DMS114 treated with DMSO at 0.1 percent for 48 hours (cell line): ENCODE measurements at regions not wholly inside any gene's neighbourhood (a gene's known extent, or its start where the extent isn't known, plus 50 kb on each side); places are given as distances from the start of the nearest gene placed in this dataset.

Source experiments
- DNase-seq: peaks from one replicate; lab custom pipeline; 2025; ENCODE audit not compliant: unreplicated experiment; lab: John Stamatoyannopoulos, UW

GRCh38 chr6:21648475-21649050 is 55.0 kb downstream of the SOX4 start:
- no peak for DNase-seq

DNA sequence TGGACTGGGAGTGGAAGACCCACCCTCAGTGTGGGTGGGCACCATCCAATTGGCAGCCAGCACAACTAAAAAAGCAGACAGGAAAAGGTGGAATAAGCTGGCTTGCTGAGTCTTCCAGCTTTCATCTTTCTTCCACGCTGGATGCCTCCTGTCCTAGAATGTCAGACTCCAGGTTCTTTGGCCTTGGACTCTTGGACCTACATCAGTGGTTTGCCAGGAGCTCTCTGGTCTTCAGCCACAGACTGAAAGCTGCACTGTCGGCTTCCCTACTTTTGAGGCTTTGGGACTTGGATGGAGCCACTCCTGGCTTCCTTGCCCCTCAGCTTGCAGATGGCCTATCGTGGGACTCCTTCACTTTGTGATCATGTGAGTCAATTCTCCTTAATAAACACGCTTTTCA is 59.8 kb downstream of the SOX4 start:
- no peak for DNase-seq

GRCh38 chr6:21653905-21654304 is 60.4 kb downstream of the SOX4 start:
- DNase-seq: no peak

DNA sequence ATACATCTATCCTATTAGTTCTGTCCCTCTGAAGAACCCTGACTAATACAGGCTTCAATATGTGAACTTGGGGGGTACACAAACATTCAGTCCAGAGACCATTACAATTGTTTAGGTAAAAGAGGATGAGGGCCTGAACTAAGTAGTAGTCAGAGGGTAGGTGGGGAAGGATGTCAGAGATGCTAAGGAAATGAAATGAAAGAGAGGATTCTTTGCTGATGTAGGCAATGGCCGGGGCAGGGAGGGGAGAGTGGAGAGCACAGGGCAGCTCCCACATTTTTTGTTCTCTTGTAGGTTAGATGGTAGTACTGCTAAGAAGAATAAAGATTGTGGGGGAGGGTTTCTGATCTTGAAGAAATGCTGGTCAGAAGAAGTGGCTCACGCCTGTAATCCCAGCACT is 60.8 kb downstream of the SOX4 start:
- no peak for DNase-seq

DNA sequence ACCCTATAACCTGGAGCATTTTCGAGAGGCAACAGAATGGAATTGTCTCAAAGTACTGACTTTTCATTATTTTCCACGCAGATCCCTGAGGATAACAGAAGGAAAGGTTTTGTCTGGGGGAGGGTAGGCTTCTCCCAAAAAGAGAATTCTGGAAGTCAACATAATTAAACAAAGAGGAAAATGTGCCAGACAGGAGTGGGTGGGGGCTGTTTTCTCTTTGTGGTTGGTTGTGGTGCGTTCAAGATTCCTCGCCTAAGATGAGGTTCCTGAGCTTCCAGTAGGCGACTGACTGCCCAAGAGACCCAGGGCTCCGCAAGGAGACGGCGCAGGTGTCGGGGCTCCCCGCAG is 70.4 kb downstream of the SOX4 start:
- DNase-seq: no peak

DNA sequence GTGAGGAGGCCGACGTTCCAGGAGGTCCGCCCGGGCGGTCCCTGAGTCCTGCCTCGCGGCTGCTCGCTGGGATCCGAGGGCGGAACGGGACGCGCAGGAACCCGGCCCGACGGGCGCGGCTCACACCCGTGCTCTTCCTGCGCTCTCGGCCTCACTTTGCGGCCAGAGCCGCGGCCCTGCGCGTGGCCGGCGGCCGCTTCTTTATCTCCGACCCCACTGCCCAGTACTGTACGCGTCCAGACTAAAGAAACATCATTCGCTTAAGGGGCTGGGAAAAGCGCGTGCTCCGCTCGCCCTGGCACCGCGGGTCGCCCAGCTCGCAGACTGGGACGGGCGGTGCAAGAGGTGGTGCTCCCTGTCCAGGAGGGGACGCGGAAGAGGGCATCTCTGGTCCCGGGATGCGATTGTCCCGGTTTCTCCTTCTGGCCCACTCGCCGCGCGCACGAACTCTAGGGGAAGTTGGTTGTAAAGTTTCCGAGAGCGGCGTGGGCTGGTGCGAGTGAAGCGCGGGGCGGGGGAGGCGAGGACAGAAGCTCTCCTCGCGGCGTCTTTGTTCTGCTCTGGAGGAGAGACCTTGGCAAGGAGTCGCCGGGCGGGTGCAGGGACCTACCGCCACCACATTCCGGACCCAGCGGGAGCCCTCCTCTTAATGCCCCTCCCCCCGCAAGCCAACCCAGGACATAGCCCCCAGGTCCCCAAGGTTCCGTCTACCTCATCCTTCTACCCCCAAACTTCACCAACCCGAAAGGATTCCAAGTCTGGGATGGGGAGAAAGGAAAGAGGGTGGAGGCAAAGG is 71.0 kb downstream of the SOX4 start:
- no peak for DNase-seq

DNA sequence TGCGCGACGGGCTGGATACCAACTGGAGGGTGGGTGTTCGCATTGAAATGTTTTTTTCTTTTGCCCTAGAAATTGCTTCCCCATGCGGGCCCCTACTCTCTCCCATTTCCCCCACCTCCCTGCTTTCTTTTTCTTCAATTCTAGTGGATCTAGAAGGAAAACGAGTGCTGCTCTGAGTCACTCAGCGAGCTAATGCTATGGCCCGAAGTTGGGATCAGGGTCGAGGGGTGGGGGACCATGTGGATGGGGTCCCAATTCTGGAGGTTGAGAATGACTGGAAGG is 71.5 kb downstream of the SOX4 start:
- DNase-seq: no peak

DNA sequence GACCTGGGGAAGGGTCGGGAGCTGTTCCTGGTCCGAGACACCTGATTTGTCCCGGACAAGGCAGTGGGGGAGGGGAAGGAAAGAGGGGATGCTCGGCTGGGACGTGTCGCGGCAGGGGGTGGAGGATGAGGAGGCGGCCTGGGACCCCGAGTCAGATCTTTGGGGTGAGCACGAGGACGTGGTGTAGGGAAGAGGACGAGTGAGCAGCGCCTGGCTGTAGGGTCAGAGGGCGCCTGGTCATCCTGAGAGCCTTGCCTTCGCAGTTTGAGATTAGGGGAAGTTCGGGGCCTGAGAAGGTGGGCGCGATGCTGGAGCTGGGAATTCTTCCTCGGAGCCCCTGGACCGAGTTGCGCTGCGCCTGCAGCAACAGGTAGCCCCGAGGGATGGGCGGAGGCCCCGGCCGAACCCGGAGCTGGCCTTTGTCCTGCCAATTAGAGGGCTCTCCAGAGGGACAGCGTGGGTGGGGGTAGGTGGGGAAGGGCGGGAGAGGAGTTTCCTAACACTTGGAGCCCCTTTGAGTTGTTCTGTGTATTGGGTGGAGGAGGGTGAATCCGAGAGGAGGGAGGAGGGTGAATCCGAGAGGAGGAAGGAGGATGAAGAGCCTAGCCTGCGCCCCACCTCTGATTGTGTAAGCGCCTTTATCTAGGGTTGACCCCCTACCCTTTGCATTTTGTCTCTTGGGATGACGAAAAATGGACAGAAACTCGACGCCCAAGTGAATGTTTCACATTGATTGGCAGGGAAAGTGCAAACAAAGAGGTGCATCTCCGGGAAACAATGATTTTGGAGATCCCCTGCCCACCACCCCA is 72.0 kb downstream of the SOX4 start:
- no peak for DNase-seq

DNA sequence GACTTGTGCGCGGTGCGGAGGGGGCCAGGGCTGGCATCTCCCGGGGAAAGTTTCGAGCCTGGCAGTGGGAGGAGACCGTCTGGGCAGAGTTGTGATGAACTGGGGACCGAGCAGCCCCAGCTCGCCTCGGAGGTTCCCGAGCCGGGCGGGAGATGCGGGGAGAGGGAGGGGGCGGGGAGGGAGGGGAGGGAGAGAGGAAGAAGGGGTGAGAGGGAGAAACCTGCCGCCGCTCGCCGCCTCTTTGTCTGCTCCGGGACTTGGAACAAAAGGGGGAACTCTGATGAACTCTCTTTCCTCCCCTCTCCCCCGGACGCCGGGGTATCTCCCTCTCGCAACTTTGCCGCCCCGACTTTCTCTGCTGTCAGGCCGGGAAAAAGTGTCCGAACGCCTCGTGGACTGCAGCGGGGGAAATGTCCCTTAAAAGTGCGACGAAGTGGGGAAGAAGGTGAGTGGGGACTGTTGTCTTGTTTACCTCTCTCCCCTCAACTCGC is 72.7 kb downstream of the SOX4 start:
- no peak for DNase-seq

DNA sequence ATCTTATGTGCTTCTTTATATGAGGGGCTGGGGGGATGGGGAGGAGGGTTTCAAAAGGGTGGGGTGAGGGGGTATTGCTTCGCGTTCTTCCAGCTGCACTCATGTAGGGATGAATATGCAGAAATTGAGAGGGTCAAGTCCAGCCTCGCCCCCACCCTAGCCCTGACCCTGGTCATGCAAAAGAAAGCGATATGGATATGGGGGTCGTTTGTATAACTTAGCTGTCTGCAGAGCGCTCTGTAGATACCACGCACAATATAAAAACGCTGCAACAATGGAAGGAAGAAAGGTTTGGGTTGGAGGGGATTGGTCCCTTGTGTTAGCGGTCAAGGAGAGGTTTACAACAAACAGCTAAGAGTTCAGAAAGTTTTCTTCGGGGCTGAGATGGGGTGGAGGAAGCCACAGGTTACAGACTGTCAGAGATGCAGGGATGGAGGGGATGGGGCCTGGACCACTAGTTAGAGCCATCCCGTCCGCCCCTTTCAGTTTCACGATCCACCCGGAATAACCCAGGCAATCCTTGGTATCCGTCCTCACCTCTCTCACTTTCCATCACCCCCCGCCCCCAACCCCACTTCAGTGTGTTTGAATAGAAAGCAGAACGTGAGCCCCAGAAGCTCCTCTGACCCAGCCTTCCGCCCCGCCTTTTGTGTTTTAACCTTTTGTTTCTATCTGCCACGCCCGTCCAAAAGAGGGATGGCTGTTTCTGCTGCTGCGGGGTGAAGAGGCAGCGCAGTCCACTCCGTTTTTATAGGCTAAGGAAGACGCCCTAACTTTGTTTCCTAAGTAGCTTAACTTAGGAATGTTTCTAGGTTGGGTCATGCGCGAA is 73.5 kb downstream of the SOX4 start:
- DNase-seq: no peak

DNA sequence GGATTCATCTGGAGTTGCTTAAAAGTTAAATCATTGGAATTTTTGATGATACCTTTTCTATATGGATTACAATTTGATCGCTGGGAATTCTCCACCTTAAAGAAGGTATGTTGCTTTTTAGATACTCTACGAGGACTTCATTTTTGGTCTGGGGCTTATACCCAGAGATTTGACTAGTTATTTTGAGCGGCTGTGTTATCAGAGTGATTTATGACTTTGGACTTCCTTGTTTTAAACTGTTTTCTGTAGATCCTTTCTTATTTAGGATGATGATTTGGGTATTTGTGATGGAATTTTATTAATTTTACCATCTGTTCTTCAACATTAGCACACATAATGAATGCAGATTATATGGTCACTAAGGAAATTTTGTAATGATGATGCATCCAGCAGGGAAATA is 75.2 kb downstream of the SOX4 start:
- DNase-seq: no peak

DNA sequence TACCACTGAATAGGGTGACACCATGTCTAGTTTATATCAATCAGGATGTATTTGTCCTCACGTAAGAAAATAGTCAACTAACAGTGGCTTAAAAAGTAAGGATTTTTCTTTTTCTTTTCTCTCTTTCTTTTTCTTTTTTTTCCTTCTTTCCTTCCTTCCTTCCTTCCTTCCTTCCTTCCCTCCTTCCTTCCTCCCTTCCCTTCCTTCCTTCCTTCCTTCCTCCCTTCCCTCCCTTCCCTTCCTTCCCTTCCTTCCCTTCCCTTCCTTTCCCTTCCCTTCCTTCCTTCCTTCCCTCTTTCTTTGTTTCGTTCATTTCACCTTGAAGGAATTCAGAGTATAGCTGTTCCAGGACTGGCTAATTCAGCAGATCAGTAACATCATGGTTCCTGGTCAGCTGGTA is 83.2 kb downstream of the SOX4 start:
- no peak for DNase-seq

DNA sequence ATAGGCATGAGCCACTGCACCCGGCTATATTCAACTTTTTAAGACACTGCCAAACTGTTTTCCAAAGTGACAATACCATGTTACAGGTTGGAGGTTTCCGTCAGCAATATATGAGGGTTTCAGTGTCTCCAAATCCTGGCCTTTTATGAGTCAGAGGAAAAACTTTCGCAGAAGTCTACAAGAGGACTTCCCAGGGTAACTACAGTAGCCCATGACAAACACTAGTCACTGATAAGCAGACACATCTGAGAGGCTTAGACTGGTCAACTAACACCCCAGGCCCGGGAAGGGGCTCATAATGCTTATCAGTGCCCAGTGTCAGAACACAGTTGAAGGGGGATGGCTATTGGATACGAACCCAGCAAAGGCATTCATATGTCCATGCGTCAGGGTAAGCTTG is 85.4 kb downstream of the SOX4 start:
- no peak for DNase-seq

- no peak for DNase-seq
Measured at GRCh38 chr6:21679761-21680265, 86.3 kb downstream of the SOX4 start.

GRCh38 chr6:21680611-21681010 is 87.1 kb downstream of the SOX4 start:
- no peak for DNase-seq

DNA sequence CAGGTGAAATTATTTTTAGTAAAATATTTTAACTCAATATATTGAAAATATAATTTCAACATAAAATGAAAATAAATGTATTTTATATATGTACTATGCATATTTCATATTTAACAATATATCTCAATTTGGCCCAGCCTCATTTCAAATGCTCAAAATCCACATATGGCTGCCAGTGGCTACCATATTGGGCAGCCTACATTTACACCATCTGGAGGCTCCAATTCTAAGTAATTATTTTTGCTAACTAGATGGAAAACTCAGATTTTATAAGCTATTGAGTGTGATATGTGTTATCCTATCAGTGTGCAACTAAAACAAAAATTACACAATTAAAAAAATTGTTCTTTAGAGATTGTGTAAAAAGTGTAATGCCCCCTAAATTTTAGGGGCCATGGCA is 96.9 kb downstream of the SOX4 start:
- DNase-seq: no peak

DNA sequence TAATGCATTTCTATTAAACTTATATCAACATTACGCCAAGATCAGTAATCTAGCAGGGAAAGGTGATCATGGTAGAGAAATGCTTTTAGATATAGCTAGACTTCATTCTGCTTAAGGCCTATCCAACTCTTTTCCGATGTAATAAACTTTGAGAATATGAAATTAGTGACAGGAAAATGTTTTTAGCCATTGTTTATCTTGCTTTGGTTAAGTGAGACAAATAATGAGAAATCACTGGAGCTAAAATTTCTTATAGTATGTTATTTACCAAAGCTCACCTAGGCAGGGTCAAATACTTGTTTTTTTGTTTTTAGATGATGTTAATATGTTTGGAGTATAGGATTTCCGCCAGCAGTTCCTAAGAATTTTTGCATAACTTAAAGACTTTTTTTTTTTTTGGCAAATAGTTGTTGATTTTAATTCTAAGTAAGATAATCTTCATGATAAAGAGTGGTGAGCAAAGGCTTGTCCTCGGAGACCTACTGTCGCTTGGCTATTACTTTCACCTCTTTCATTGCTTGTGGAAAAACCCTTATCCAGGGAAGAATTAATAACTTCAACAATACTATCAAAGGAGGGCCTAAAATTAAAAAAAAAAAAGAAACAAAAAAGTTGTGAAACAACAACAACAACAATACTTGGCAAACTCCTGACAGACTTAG is 98.3 kb downstream of the SOX4 start:
- no peak for DNase-seq

DNA sequence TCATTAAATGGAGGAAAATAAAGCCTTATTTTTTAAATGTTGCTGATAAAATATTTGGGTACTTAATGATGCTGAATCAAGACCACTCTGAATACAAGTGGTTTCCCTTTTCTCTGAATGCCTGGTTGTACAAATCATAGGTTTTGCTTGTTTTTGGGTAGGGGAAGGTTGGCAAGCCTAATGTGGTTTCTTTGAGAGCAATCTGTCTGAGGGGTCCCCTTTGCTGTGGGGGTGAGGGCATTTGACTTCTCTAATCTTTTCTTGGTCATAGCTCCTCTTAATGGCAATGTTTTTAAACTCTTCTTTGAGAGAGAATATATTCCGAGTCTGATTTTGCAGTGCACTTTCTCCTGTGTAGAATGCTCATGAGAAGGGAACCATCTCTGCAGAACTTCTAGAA is 99.2 kb downstream of the SOX4 start:
- DNase-seq: no peak

DNA sequence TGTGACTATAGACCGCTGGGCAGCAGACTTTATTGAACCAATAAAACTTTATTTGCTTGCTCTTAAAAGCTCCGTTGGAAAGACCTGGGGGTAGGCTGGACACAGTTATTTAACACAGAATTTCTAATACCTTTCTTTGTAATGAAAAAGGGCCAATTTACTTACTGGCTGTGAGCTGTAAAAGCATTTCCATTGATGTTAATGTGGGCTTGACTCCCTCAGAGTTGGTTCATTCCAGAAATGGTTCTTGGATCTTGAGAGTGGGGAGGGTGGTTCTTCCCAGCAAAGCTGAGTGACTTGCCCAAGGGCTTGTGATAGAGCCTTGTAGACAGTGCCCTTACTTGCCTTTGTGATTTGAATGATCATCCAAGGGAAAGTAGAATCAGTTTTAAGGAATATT is 100.6 kb downstream of the SOX4 start:
- DNase-seq: no peak

DNA sequence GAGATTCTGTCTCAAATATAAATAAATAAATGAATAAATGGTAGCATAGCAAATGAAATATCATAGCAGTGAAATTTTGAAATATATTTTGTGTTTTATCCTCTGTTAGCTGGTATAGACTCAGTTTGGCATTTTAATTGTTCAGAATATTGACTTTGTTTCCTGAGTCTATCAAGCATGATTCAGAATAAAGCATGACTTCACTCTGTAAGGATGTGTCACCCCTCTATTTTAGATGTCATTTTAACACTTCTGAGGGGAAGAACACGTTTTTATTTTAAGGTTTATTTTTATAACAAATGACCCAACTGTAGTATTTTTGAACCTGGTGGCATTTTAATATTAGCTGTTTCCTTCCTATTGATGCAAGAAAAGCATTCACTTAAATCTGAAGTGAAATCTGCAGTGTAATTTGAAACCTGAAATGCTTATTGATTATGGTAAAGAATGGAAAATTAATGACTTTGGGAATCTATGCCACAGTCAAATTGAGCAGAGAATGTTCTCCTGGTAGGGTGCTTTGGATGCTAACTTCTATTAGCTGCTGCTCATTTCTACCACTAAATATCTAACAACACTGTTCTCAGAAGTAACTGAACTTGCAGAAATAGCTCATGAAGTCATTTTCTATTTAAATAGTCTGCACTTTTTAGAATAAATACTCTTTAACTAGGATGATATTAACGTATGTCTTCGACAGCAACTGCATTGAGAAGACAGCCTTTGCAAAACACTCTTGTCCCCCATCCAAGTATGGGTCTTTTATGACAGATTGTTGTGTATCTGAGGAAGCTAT is 114.2 kb downstream of the SOX4 start:
- no peak for DNase-seq
